ENCODE measurements at regions not wholly inside any gene's neighbourhood (a gene's known extent, or its start where the extent isn't known, plus 50 kb on each side); places are given as distances from the start of the nearest gene placed in this dataset.

- Mint-ChIP-seq H3K4me3 (ENCODE audit: unreplicated experiment) (no peak overlapping the region), H3K9me3 (ENCODE audit: unreplicated experiment) (no peaks in the 10 kb centered on the region), H3K4me1 (ENCODE audit: low read depth, unreplicated experiment) (peaks cover 10% of the 10 kb centered on the region), H3K36me3 (ENCODE audit: insufficient read depth, unreplicated experiment) (no peaks in the 10 kb centered on the region), H3K27ac (ENCODE audit: unreplicated experiment) (no peak overlapping the region), H3K27me3 (ENCODE audit: insufficient read depth, unreplicated experiment) (peaks cover 4% of the 10 kb centered on the region)
- ChIA-PET POLR2A (no interaction called here), CTCF (no interaction called here)
- Histone ChIP-seq H3K27me3 (replicated peaks; ENCODE audit: control insufficient read depth, insufficient read depth, low read length) (no peaks in the 10 kb centered on the region), H3K36me3 (ENCODE audit: control insufficient read depth, insufficient read depth, low read length) (no peaks in the 10 kb centered on the region), H3K4me1 (peaks cover 11% of the 10 kb centered on the region), H3K4me3 (ENCODE audit: low read depth, low read length) (no peak overlapping the region), H3K9me3 (no peaks in the 10 kb centered on the region)
- BruUV-seq (replicated peaks) = no TSS peak
- no peak for DNase-seq
- TF ChIP-seq CTCF (IDR thresholded peaks at IDR 0.05; ENCODE audit: insufficient read depth in 1 of 2, low read depth in 1 of 2, low read length in 1 of 2, severe bottlenecking in 1 of 2, unreplicated experiment in 1 of 2) = no peak
- intact Hi-C loops (cut with micrococcal nuclease; ENCODE audit: unreplicated experiment) = no loop called here
Observed at GRCh38 chr5:141780240-141780951, 97.8 kb downstream of the PCDH1 start.

GRCh38 chr5:141779503-141779973 is 97.5 kb upstream of the ARAP3 start:
- H3K36me3 Mint-ChIP-seq (ENCODE audit: insufficient read depth, unreplicated experiment) = no peaks in the 10 kb centered on the region
- no peaks in the 10 kb centered on the region for H3K9me3 Mint-ChIP-seq (ENCODE audit: unreplicated experiment)
- Histone ChIP-seq H3K4me1 (peaks cover 2% of the 10 kb centered on the region; the same call in 1 of the 2 replicates), H3K27me3 (replicated peaks; ENCODE audit: control insufficient read depth, insufficient read depth, low read length) (no peaks in the 10 kb centered on the region), H3K9me3 (no peaks in the 10 kb centered on the region), H3K36me3 (ENCODE audit: control insufficient read depth, insufficient read depth, low read length) (no peaks in the 10 kb centered on the region), H3K4me3 (ENCODE audit: low read depth, low read length) (no peak overlapping the region)
- no peak for TF ChIP-seq CTCF (IDR thresholded peaks at IDR 0.05; ENCODE audit: insufficient read depth in 1 of 2, low read depth in 1 of 2, low read length in 1 of 2, severe bottlenecking in 1 of 2, unreplicated experiment in 1 of 2)
- H3K27ac Mint-ChIP-seq (ENCODE audit: unreplicated experiment) = no peak overlapping the region
- BruUV-seq (replicated peaks) = no TSS peak
- ChIA-PET POLR2A (no interaction called here), CTCF (no interaction called here)
- no peak for DNase-seq
- H3K4me3 Mint-ChIP-seq (ENCODE audit: unreplicated experiment) = no peak overlapping the region
- intact Hi-C loops (cut with micrococcal nuclease; ENCODE audit: unreplicated experiment) = no loop called here
- H3K27me3 Mint-ChIP-seq (ENCODE audit: insufficient read depth, unreplicated experiment) = peaks cover 4% of the 10 kb centered on the region
- H3K4me1 Mint-ChIP-seq (ENCODE audit: low read depth, unreplicated experiment) = peaks cover 10% of the 10 kb centered on the region

GRCh38 chr5:141778683-141779082 is 96.7 kb upstream of the ARAP3 start:
- Histone ChIP-seq H3K36me3 (ENCODE audit: control insufficient read depth, insufficient read depth, low read length) (no peaks in the 10 kb centered on the region), H3K4me3 (ENCODE audit: low read depth, low read length) (no peak overlapping the region), H3K9me3 (no peaks in the 10 kb centered on the region), H3K27me3 (replicated peaks; ENCODE audit: control insufficient read depth, insufficient read depth, low read length) (no peaks in the 10 kb centered on the region), H3K4me1 (no peaks in the 10 kb centered on the region)
- CTCF ChIA-PET = interaction anchor here (0.5 kb wide), 1 partner anchor 17 kb away, joined by 3 read pairs; no protein-coding TSS in a partner anchor
- H3K27ac Mint-ChIP-seq (ENCODE audit: unreplicated experiment) = no peak overlapping the region
- no peak for DNase-seq
- peaks cover 1% of the 10 kb centered on the region for H3K4me1 Mint-ChIP-seq (ENCODE audit: low read depth, unreplicated experiment)
- intact Hi-C loops (cut with micrococcal nuclease; ENCODE audit: unreplicated experiment) = no loop called here
- TF ChIP-seq CTCF (IDR thresholded peaks at IDR 0.05; ENCODE audit: insufficient read depth in 1 of 2, low read depth in 1 of 2, low read length in 1 of 2, severe bottlenecking in 1 of 2, unreplicated experiment in 1 of 2) = no peak
- H3K27me3 Mint-ChIP-seq (ENCODE audit: insufficient read depth, unreplicated experiment) = peaks cover 4% of the 10 kb centered on the region
- no peak overlapping the region for H3K4me3 Mint-ChIP-seq (ENCODE audit: unreplicated experiment)
- no TSS peak for BruUV-seq (replicated peaks)
- no peaks in the 10 kb centered on the region for H3K36me3 Mint-ChIP-seq (ENCODE audit: insufficient read depth, unreplicated experiment)
- POLR2A ChIA-PET = no interaction called here
- H3K9me3 Mint-ChIP-seq (ENCODE audit: unreplicated experiment) = no peaks in the 10 kb centered on the region
